GF-D8 (cell line): ENCODE measurements at regions not wholly inside any gene's neighbourhood (a gene's known extent, or its start where the extent isn't known, plus 50 kb on each side); places are given as distances from the start of the nearest gene placed in this dataset.
"Not testable (repeated sequence)": the region's sequence is repeated elsewhere in the genome, so short reads cannot be mapped to it uniquely, and the experiment has no call there.

Source experiments
- DNase-seq: peaks from one replicate; lab custom pipeline; 2025; lab: John Stamatoyannopoulos, UW

- no peak for DNase-seq
Measured at GRCh38 chr10:9508606-9509005, 1454.1 kb downstream of the GATA3 start.

- no peak for DNase-seq
Measured at GRCh38 chr10:9510626-9511025, 1456.1 kb downstream of the GATA3 start.

- no peak for DNase-seq
Measured at GRCh38 chr10:9515922-9516321, 1461.4 kb downstream of the GATA3 start.

GRCh38 chr10:9535744-9536143 is 1481.3 kb downstream of the GATA3 start:
- no peak for DNase-seq

GRCh38 chr10:9545073-9545472 is 1472.6 kb upstream of the CELF2 start:
- no peak for DNase-seq

GRCh38 chr10:9547936-9548904 is 1469.5 kb upstream of the CELF2 start:
- no peak for DNase-seq

- no peak for DNase-seq
Measured at GRCh38 chr10:9550810-9551209, 1466.9 kb upstream of the CELF2 start.

- DNase-seq = no peak
Measured at GRCh38 chr10:9554321-9554720, 1463.4 kb upstream of the CELF2 start.

- DNase-seq = no peak
Measured at GRCh38 chr10:9560976-9561375, 1456.7 kb upstream of the CELF2 start.

GRCh38 chr10:9561821-9562505 is 1455.7 kb upstream of the CELF2 start:
- DNase-seq = no peak

- DNase-seq = no peak
Measured at GRCh38 chr10:9577746-9578145, 1439.9 kb upstream of the CELF2 start.

GRCh38 chr10:9579110-9579705 is 1438.5 kb upstream of the CELF2 start:
- DNase-seq = no peak

GRCh38 chr10:9582803-9583202 is 1434.9 kb upstream of the CELF2 start:
- DNase-seq = not testable (repeated sequence)

GRCh38 chr10:9596368-9596920 is 1421.2 kb upstream of the CELF2 start:
- no peak for DNase-seq

GRCh38 chr10:9602998-9603397 is 1414.7 kb upstream of the CELF2 start:
- DNase-seq = no peak

GRCh38 chr10:9603972-9604371 is 1413.7 kb upstream of the CELF2 start:
- no peak for DNase-seq

GRCh38 chr10:9605231-9605630 is 1412.4 kb upstream of the CELF2 start:
- DNase-seq = no peak

GRCh38 chr10:9608602-9609001 is 1409.1 kb upstream of the CELF2 start:
- DNase-seq = no peak

- DNase-seq = no peak
Measured at GRCh38 chr10:9613338-9614075, 1404.2 kb upstream of the CELF2 start.

- DNase-seq = no peak
Measured at GRCh38 chr10:9615189-9615588, 1402.5 kb upstream of the CELF2 start.

- DNase-seq = no peak
Measured at GRCh38 chr10:9621216-9621615, 1396.5 kb upstream of the CELF2 start.

- DNase-seq = no peak
Measured at GRCh38 chr10:9625304-9625703, 1392.4 kb upstream of the CELF2 start.
